Mesenchymal stem cell (in vitro differentiated cells and primary cell): ENCODE measurements at regions not wholly inside any gene's neighbourhood (a gene's known extent, or its start where the extent isn't known, plus 50 kb on each side); places are given as distances from the start of the nearest gene placed in this dataset.

Experiments
- DNase-seq: peaks from one replicate; pipeline ENCODE4 v3.0.0-alpha.2; 2013
- H2AFZ ChIP-seq: one replicate; pipeline ENCODE4 v1.6.1; 2013; ENCODE audit warnings: low read depth, mild to moderate bottlenecking, control low read depth, inconsistent platforms, low read length, moderate library complexity
- H2AK5ac ChIP-seq: 2 replicates; pipeline ENCODE4 v1.6.1; 2013; ENCODE audit warnings: low read length, moderate library complexity, mild to moderate bottlenecking, inconsistent platforms; ENCODE audit not compliant: severe bottlenecking
- H2BK120ac ChIP-seq: one replicate; pipeline ENCODE4 v1.6.1; 2013; ENCODE audit warnings: low read depth, mild to moderate bottlenecking, inconsistent platforms, low read length, moderate library complexity
- H2BK12ac ChIP-seq, 2 experiments: one replicate each; pipeline ENCODE4 v1.6.1; 2013; ENCODE audit warnings: inconsistent platforms in 2 of 2, low read length in 2 of 2, mild to moderate bottlenecking in 2 of 2, moderate library complexity in 2 of 2, control low read depth in 1 of 2
- H2BK15ac ChIP-seq: one replicate; pipeline ENCODE4 v1.6.1; 2013; ENCODE audit warnings: mild to moderate bottlenecking, low read depth, inconsistent platforms; ENCODE audit not compliant: poor library complexity, severe bottlenecking
- H2BK5ac ChIP-seq: 2 replicates; pipeline ENCODE4 v1.6.1; 2013; ENCODE audit warnings: low read depth, mild to moderate bottlenecking, low read length, control low read depth, inconsistent platforms; ENCODE audit not compliant: poor library complexity, severe bottlenecking
- H3K14ac ChIP-seq, 2 experiments: one replicate each; pipeline ENCODE4 v1.6.1; 2013; ENCODE audit warnings: inconsistent platforms in 2 of 2, low read length in 2 of 2, control low read depth in 1 of 2, mild to moderate bottlenecking in 1 of 2, moderate library complexity in 1 of 2
- H3K18ac ChIP-seq, 2 experiments: one replicate each; pipeline ENCODE4 v1.6.1; 2013; ENCODE audit warnings: inconsistent platforms in 2 of 2, low read length in 2 of 2, control low read depth in 1 of 2, low read depth in 1 of 2, mild to moderate bottlenecking in 1 of 2
- H3K23ac ChIP-seq, 2 experiments: one replicate each; pipeline ENCODE4 v1.6.1; 2013; ENCODE audit warnings: inconsistent platforms in 2 of 2, low read length in 2 of 2, mild to moderate bottlenecking in 2 of 2, moderate library complexity in 2 of 2, control low read depth in 1 of 2
- H3K27ac ChIP-seq: 2 replicates; pipeline ENCODE4 v1.5.1; 2013; ENCODE audit warnings: mild to moderate bottlenecking, moderate library complexity, low read length, control low read depth, inconsistent platforms; ENCODE audit not compliant: poor library complexity, severe bottlenecking
- H3K27me3 ChIP-seq, 2 experiments: 2 replicates each; pipeline versions ENCODE4 v1.6.1 to v1.7.0; 2013; ENCODE audit warnings: low read length in 2 of 2, mild to moderate bottlenecking in 2 of 2, moderate library complexity in 2 of 2, control low read depth in 1 of 2, inconsistent platforms in 1 of 2; ENCODE audit not compliant: control insufficient read depth in 1 of 2, insufficient read depth in 1 of 2
- H3K36me3 ChIP-seq, 2 experiments: 2 replicates each; pipeline versions ENCODE4 v1.6.1 to v1.7.0; 2013; ENCODE audit warnings: low read length in 2 of 2, control low read depth in 1 of 2, inconsistent platforms in 1 of 2, low read depth in 1 of 2, mild to moderate bottlenecking in 1 of 2; ENCODE audit not compliant: insufficient read depth in 2 of 2, control insufficient read depth in 1 of 2
- H3K4ac ChIP-seq, 2 experiments: one replicate each; pipeline ENCODE4 v1.6.1; 2013; ENCODE audit warnings: inconsistent platforms in 2 of 2, low read length in 2 of 2, mild to moderate bottlenecking in 2 of 2, moderate library complexity in 2 of 2, control low read depth in 1 of 2, low read depth in 1 of 2
- H3K4me1 ChIP-seq: 2 replicates; pipeline ENCODE4 v1.6.1; 2013; ENCODE audit warnings: low read depth, low read length, control low read depth; ENCODE audit not compliant: control insufficient read depth, insufficient read depth
- H3K4me2 ChIP-seq: 2 replicates; pipeline ENCODE4 v1.6.1; 2013; ENCODE audit warnings: low read length, mild to moderate bottlenecking, inconsistent platforms; ENCODE audit not compliant: poor library complexity, severe bottlenecking
- H3K4me3 ChIP-seq, 2 experiments: 2 replicates each; pipeline versions ENCODE4 v1.5.1 to v1.7.0; 2013; ENCODE audit warnings: low read length in 2 of 2, mild to moderate bottlenecking in 2 of 2, control low read depth in 1 of 2, low read depth in 1 of 2; ENCODE audit not compliant: insufficient read depth in 1 of 2
- H3K79me1 ChIP-seq: replicated peaks from 2 replicates; pipeline ENCODE4 v1.6.1; 2013; ENCODE audit warnings: mild to moderate bottlenecking, control low read depth, low read length, inconsistent platforms; ENCODE audit not compliant: poor library complexity, severe bottlenecking
- H3K9ac ChIP-seq: 2 replicates; pipeline ENCODE4 v1.7.0; 2013; ENCODE audit warnings: mild to moderate bottlenecking, low read length, moderate library complexity
- H3K9me3 ChIP-seq: 2 replicates; pipeline ENCODE4 v1.7.0; 2013; ENCODE audit warnings: mild to moderate bottlenecking, low read length; ENCODE audit not compliant: control insufficient read depth
- H4K8ac ChIP-seq: one replicate; pipeline ENCODE4 v1.6.1; 2013; ENCODE audit warnings: inconsistent platforms, mild to moderate bottlenecking, low read length, moderate library complexity
- H4K91ac ChIP-seq: one replicate; pipeline ENCODE4 v1.6.1; 2013; ENCODE audit warnings: mild to moderate bottlenecking, low read length, inconsistent platforms
- WGBS: methylation state at CpG from one replicate; pipeline ENCODE4 v1.1.7; 2013; ENCODE audit warnings: mixed read lengths; 5-methylcytosine and 5-hydroxymethylcytosine counted together

DNA sequence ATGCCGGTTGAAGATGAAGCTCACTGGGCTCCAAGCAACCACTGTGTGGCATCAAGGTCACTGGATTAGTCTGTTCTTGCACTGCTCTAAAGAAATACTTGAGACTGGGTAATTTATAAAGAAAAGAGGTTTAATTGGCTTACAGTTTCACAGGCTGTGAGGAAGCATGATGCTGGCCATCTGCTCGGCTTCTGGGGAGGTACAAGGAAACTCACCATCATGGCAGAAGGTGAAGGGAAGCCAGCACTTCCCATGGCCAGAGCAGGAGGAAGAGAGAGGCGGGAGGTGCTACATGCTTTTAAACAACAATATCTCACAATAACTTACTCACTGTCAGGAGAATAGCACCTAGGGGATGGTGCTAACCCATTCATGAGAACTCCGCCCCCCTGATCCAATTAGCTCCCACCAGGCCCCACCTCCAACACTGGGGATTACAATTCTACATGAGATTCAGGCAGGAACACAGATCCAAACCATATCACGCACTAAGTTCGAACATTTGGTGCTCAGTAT is 109.7 kb upstream of the MGAT5 start:
- WGBS, result 98% methylated on average over 3 of the region's 6 CpGs
- Histone ChIP-seq H2AK5ac (peak overlapping the region; percentile 76), H2BK12ac (no peak overlapping the region), H3K27ac (no peak overlapping the region), H2BK5ac (no peak overlapping the region), H3K4me1 (peaks cover 14% of the 10 kb centered on the region), H3K4me2 (no peak overlapping the region), H4K8ac (no peak overlapping the region), H3K18ac (no peak overlapping the region), H3K9me3 (no peaks in the 10 kb centered on the region), H3K4ac (no peak overlapping the region), H3K4me3 (no peak overlapping the region), H2BK15ac (no peak overlapping the region), H2BK120ac (no peak overlapping the region), H3K79me1 (peaks cover 39% of the 10 kb centered on the region), H3K9ac (no peak overlapping the region), H3K23ac (no peak overlapping the region), H2AFZ (no peak overlapping the region), H4K91ac (no peak overlapping the region), H3K14ac (no peak overlapping the region), H3K27me3 (no peaks in the 10 kb centered on the region), H3K36me3 (no peaks in the 10 kb centered on the region)
- DNase-seq, result no peak

DNA sequence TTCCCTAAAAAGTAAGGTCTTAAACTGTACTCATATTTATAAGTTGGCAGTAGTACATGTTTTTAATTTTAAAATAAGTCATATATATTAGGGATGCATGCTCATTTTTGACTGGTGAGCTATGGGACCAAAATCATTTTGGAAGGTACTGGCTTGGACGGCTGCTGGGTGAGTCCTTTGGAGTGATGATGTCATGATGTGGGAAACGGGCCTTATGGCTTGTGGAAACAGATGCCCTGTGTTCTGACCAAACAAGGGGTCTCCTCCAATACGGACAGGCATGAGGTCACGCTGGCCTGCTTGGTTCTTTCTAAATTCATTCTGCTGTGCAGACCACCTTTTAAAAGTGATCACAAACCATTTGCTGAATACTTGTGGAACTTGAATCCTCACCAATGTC is 109.2 kb upstream of the MGAT5 start:
- Histone ChIP-seq H3K27me3 (no peaks in the 10 kb centered on the region), H3K4me1 (peaks cover 14% of the 10 kb centered on the region), H3K4ac (no peak overlapping the region), H2AFZ (no peak overlapping the region), H4K91ac (no peak overlapping the region), H4K8ac (no peak overlapping the region), H2BK5ac (no peak overlapping the region), H2BK12ac (no peak overlapping the region), H2AK5ac (no peak overlapping the region), H3K36me3 (no peaks in the 10 kb centered on the region), H3K4me3 (no peak overlapping the region), H3K23ac (no peak overlapping the region), H3K79me1 (peaks cover 35% of the 10 kb centered on the region), H3K18ac (no peak overlapping the region), H3K14ac (no peak overlapping the region), H2BK15ac (no peak overlapping the region), H3K9ac (no peak overlapping the region), H3K9me3 (no peaks in the 10 kb centered on the region), H3K4me2 (no peak overlapping the region), H3K27ac (no peak overlapping the region), H2BK120ac (no peak overlapping the region)
- DNase-seq, result no peak
- 81% methylated on average over 4 of the region's 4 CpGs for WGBS

- Histone ChIP-seq H2BK12ac (no peak overlapping the region), H2BK120ac (no peak overlapping the region), H3K4ac (no peak overlapping the region), H3K4me3 (no peak overlapping the region), H3K14ac (no peak overlapping the region), H3K27me3 (no peaks in the 10 kb centered on the region), H3K18ac (no peak overlapping the region), H3K79me1 (peaks cover 32% of the 10 kb centered on the region), H3K9ac (no peak overlapping the region), H3K9me3 (no peaks in the 10 kb centered on the region), H2AFZ (no peak overlapping the region), H3K4me1 (peaks cover 14% of the 10 kb centered on the region), H4K91ac (no peak overlapping the region), H3K36me3 (no peaks in the 10 kb centered on the region), H3K27ac (no peak overlapping the region), H3K4me2 (no peak overlapping the region), H2BK5ac (no peak overlapping the region), H2BK15ac (no peak overlapping the region), H3K23ac (no peak overlapping the region), H2AK5ac (no peak overlapping the region), H4K8ac (no peak overlapping the region)
- no peak for DNase-seq
- WGBS, result 96% methylated on average over 4 of the region's 5 CpGs
Measured at GRCh38 chr2:134145519-134145918, 108.4 kb upstream of the MGAT5 start.

DNA sequence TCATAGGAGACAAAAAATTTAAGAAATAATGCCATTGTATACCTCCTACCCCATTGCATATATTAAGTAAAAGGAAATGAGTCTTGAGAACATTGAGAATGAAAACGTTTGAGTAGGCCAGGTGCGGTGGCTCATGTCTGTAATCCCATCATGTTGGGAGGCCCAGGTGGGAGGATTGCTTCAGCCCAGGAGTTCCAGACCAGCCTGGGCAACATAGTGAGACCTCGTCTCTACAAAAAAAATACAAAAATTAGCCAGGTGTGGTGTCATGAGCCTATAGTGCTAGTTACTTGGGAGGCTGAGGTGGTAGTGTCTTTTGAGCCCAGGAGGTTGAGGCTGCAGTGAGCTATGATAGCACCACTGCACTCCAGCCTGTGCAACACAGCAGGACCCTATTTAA is 107.7 kb upstream of the MGAT5 start:
- Histone ChIP-seq H3K18ac (no peak overlapping the region), H2BK5ac (no peak overlapping the region), H3K27ac (peak overlapping the region; percentile 37), H2AFZ (no peak overlapping the region), H3K4ac (no peak overlapping the region), H2BK12ac (no peak overlapping the region), H2BK15ac (no peak overlapping the region), H2AK5ac (no peak overlapping the region), H3K27me3 (no peaks in the 10 kb centered on the region), H4K8ac (no peak overlapping the region), H3K9me3 (no peaks in the 10 kb centered on the region), H3K4me2 (no peak overlapping the region), H3K9ac (no peak overlapping the region), H3K23ac (no peak overlapping the region), H3K79me1 (peaks cover 32% of the 10 kb centered on the region), H3K4me3 (no peak overlapping the region), H2BK120ac (no peak overlapping the region), H3K36me3 (no peaks in the 10 kb centered on the region), H4K91ac (no peak overlapping the region), H3K4me1 (peaks cover 14% of the 10 kb centered on the region), H3K14ac (no peak overlapping the region)
- no peak for DNase-seq
- 83% methylated on average over 3 of the region's 3 CpGs for WGBS
